NCI-H187 treated with DMSO at 0.1 percent for 48 hours (cell line): ENCODE measurements at regions not wholly inside any gene's neighbourhood (a gene's known extent, or its start where the extent isn't known, plus 50 kb on each side); places are given as distances from the start of the nearest gene placed in this dataset.
"Not testable (repeated sequence)": the region's sequence is repeated elsewhere in the genome, so short reads cannot be mapped to it uniquely, and the experiment has no call there.

Experiments used
- DNase-seq: peaks from one replicate; lab custom pipeline; 2025; lab: John Stamatoyannopoulos, UW

- not testable (repeated sequence) for DNase-seq
Observed at GRCh38 chr21:25531538-25532250, 75.6 kb downstream of the MRPL39 start.

DNA sequence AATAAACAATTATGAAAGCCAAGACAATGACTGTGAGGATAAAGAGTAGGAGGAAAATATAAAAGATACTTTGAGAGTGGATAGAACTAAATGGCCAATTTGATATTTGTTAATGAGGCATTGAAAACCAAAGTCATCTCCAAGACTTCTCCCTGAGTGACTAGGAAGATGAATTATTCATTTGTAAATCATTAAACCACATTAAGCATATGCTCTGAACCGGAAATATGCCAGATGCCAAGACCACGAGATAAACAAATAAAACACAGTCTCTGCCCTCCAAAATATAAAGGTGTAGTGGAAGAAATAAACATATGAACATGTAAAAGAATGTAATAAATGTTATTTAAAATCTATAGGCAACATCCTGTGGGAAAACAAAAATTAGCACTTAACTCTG, 78.8 kb downstream of the MRPL39 start:
- no peak for DNase-seq

DNA sequence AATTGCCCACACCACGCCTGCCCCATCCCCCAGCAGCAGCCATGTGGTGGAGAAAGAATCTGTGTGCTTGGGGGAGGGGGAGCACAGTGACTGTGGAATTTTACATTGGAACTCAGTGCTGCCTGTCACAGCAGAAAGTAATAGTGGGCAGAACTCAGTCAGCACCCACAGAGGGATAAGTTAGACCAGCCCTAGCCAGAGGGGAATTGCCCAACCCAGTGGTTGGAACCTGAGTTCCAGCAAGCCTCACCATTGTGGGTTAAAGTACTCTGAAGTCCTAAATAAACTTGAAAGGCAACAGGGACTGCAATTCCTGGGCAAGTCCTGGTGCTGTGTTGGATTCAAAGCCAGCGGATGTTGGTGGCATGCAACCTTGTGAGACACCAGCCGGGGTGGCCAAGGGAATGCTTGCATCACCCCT, 88.8 kb downstream of the MRPL39 start:
- no peak for DNase-seq

GRCh38 chr21:25515484-25516405, 91.5 kb downstream of the MRPL39 start:
- DNase-seq: no peak

- no peak for DNase-seq
Observed at GRCh38 chr21:25513810-25514209, 93.5 kb downstream of the MRPL39 start.

- no peak for DNase-seq
Observed at GRCh38 chr21:25512095-25513081, 94.9 kb downstream of the MRPL39 start.

DNA sequence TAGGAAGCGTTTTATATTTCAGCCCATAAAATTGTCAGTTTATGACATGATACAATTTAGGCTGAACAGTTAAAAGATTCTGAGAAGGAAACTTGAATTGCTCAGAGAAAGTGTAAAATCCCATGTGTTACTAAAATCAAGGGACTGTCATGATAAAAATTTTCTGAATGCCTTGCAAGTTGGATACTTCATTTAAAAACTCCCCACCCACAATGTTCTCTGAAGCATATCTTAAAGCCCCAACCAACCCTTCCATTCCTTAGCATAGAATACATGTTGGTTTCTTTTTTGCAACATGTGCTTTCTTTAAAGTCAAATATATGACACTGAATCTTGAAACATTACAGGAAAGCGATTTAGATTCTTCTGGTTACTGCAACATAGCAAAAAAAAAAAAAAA, 97.4 kb downstream of the MRPL39 start:
- DNase-seq: no peak

- DNase-seq: no peak
Observed at GRCh38 chr21:25508364-25508763, 98.9 kb downstream of the MRPL39 start.

GRCh38 chr21:25507522-25507921, 99.8 kb downstream of the MRPL39 start:
- no peak for DNase-seq

DNA sequence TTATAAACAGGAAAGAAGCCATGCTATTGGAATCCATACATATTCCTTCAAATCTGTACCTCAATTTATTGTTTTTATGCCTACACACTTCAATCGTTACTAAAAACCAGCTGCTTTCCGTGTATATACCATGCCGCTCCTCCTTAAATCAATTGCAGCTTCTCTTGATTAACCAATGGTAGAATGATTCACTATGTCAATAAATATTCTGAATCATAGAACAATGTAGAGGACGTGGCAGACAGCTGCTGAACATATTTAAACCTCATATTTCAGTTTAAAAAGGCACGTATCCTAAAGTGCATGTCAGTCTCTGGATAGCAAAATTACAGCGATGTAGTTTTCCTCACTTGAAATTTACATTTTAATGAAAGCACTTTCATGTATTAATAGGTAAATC, 100.4 kb downstream of the MRPL39 start:
- DNase-seq: no peak

- no peak for DNase-seq
Observed at GRCh38 chr21:25506261-25506660, 101.0 kb downstream of the MRPL39 start.

GRCh38 chr21:25503981-25504380, 103.3 kb downstream of the MRPL39 start:
- no peak for DNase-seq

DNA sequence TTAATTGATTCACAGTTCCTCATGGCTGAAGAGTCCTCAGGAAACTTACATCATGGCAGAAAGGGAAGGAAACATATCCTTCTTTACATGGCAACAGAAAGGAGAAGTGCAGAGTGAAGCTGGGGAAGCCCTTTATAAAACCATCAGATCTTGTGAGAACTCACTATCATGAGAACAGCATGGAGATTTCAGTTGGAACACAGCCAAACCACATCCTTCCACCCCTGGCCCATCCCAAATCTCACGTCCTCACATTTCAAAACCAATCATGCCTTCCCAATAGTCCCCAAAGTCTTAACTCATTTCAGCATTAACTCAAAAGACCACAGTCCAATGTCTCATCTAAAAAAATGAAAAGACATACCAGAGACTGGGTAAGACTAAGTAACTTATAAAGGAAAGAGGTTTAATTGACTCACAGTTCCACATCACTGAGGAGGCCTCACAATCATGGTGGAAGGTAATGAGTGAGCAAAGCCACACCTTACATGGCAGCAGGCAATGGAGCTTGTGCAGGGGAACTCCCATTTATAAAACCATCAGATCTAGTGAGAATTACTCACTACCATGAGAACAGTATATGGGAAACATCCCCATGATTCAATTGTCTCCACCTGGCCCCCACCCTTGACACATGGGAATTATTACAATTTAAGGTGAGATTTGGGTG, 105.2 kb downstream of the MRPL39 start:
- DNase-seq: no peak

GRCh38 chr21:25501462-25501861, 105.8 kb downstream of the MRPL39 start:
- DNase-seq: no peak

DNA sequence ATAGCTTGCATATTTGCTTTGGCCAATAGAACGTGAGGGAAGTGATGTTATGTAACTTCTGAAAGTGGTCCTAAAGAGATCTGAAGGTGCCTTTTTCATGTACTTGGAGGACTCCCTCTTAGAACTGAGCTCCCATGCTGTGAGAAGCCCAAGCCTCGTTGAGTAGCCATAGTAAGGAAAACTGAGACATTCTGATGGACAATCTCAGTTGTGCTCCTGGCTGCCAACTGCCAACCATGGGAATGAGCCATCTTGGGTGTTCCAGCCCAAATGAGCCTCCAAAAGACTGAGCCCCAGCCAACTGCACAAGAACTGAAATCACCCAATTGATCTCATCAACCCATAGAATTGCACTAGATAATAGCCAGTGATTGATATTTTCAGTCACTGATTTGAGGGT, 106.7 kb downstream of the MRPL39 start:
- no peak for DNase-seq

DNA sequence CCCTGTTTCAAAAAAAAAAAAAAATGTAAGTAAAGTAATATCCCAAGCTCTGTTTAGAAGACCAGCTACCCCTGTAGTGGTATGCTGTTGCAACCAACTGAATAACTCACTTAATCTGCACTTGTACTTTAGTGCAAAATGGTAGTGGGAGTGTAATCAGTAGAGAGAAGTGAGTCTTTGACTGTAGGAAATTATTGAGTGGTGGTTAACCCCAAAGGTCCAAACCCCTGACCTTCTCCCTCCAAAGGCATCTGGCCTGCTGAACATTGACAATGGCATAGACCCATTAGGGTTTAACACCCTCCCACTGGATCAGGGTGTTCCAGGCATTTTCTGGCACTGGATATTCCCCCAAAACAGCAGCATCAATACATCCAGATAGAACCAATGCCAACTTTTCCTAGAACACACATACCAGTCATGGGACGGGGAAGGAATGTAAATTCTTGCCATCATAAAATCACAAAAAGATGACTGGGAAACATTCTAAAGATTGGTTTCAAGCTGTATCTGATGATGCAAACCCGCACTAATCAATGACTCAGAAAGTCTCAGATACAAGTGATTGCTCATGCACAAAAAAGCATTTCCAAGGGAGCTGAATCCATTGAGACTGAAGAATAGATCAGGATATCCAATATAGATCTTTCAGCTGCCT, 110.3 kb downstream of the MRPL39 start:
- no peak for DNase-seq

DNA sequence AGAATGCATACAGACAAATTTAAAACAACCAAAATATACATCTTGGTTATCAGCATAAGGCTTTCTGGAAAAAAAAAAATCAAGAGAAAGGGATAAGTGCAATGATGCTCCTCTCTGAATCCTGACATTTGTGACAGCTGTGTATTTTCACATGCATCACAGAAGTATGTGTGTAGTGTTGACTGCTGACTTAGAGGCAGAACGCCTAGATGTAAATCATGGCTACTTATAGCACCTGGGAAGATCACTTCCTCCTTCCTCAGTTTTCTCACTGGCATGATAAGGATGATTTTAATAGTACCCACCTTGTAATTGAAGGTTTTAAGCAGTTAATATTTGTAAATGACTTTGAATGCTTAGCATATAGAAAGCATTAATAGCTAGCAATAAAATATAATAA, 112.5 kb downstream of the MRPL39 start:
- DNase-seq: no peak

DNA sequence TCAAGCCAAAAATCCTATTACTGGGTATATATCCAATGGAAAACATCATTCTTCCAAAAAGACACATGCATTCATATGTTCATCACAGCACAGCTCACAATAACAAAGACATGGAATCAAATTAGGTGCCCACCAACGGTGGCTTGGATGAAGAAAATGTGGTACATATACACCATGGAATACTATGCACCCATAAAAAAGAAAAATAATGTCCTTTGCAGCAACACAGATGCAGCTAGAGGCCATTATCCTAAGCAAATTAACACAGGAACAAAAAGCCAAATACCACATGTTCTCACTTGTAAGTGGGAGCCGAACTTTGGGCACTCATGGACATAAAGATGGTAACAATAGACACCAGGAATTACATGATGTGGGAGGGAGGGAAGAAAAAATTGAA, 113.6 kb downstream of the MRPL39 start:
- DNase-seq: no peak

DNA sequence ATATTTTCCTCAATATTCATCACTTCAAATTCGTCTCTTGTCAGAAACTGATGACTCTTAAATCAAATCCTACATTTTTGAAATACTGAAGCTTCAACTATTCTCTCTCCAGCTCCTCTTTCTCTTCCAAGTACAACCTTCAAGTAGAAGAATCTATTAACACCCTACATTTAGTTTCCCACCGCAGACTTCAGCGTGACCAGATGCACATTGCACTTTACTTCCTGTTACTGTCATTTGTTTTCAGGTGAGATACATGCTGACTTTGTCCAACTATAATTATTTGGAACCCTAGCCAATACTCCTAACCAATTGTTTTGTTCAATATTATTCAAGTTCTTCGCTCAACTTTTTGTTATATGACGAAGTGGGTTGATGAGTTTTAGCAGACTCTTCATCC, 116.0 kb downstream of the MRPL39 start:
- no peak for DNase-seq

- no peak for DNase-seq
Observed at GRCh38 chr21:25490742-25491141, 116.5 kb downstream of the MRPL39 start.

DNA sequence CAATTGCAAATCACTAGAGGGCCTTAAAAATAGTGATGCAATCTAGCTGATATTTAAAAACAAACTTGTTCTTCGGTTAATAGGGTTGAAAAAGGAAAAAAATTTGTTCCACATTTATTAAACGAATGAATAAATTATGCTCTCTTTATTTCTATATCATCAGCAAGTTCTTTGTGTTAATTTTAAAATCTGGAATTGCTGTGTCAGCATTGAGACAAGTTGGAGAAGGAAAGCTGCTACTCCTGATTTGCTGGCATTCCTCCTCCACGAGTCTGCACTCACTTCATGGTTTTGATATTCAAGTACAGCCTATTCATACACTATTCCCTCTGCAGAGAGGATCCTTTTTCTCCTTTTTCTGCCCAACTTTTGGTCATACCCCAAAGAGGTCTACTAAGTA, 117.6 kb downstream of the MRPL39 start:
- no peak for DNase-seq
